NCI-H187 (cell line): ENCODE measurements at regions not wholly inside any gene's neighbourhood (a gene's known extent, or its start where the extent isn't known, plus 50 kb on each side); places are given as distances from the start of the nearest gene placed in this dataset.
"Not testable (repeated sequence)": the region's sequence is repeated elsewhere in the genome, so short reads cannot be mapped to it uniquely, and the experiment has no call there.

Experiments
- DNase-seq, 2 experiments: peaks; one replicate each; lab custom pipeline; 2025; lab: John Stamatoyannopoulos, UW

DNA sequence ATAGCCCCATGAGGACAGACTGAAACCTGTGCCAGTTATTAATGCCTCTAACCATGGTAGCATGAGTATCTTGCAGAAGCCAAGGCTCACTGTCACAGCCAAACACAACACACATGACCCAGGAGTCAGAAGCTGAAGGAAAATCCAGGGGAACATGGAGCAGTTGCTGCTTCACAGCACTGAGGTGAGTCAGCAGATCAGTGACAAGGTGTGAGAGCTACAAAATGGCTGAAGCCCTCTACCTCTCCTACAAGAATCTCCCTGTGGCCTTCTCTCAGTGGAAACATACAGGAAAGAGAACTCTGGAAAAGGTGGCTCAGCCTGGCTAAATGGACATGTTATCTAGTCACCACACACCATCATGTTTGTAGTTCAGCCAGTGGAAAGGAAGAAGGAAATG, 93.5 kb downstream of the NAB1 start:
- no peak for DNase-seq

DNA sequence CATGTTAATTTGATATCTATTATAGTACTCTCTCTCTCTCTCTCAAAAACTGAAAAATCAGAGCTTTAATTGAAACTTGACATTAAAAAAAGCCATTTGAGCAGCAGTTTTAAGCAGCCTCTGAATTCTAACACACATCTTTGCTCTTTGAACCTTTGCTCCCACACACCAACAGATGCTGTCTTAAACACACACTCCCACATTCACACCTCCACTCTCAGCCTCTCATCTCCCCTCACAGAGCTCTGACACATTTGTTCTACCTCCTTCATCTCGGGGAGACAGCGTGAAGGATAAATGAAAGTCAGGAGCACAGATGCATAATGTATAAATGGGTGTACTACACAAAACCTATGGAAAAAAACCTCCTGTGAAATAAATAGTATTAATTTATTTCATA, 95.2 kb downstream of the NAB1 start:
- DNase-seq: no peak

DNA sequence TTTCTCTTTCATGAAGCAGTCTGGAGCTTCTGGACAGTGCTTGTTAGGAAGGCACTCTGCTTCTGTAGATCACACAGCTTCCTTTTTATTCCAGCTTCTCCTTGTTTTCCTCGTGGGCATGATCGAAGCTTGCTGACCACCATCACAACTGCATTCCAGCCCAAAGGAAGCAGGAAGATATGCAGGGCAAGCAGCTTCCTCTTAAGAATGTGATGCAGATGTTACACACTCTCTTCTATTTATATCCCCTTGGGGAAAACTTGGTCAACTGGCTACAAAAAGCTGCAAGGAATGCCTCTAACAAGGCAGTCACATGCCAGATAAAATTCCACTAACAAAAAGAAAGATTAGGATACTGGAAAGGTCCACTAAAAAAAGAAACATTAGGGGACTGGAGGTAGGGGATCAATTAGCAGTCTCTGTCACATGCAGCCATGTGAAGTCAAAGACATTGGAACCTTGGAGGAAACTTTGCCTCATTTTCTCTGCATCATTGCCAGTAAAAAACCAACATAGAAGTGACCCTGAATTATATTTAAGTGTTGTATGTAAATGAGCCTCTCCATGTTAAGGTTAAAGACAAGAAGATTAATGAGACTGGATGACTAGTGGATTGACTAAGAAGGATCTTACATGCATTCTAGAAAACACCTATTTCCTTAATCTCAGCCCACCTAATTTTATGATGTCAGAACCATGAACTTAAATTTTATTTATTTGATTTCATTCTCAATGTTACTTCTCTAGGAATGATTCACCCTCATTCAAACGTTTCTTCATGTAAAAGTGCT, 98.3 kb downstream of the NAB1 start:
- no peak for DNase-seq

- no peak for DNase-seq
These were observed 100.1 kb downstream of the NAB1 start for GRCh38 chr2:190748966-190749365.

DNA sequence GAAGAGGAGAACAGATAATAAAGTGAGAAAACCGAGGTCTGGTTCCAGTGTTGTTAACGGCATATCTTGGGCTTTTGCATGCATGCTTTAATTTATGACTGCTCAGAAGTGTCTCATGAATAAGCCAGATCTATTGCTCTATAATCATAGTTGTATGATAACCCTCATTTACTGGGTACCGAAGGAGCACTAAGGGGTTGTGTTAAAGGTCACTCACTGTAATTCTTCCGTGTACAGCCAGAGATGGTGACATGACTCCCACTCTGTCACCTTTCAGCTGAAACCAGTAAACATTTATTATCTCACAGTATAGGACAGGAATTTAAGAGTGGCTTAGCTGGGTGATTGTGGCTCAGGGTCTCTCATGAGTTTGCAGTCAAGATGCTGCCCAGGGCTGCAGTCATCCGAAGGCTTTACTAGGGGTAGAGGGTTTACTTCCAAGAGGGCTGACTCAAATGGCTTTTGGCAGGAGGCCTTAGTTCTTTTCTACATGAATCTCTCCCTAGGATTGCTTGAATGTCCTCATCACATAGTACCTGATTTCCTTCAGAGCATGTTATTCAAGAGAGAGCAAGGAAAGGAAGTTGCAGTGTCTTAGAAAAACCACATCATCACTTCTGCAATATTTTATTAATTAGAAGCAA, 107.0 kb downstream of the NAB1 start:
- DNase-seq: no peak

- DNase-seq: no peak
These were observed 110.9 kb downstream of the NAB1 start for GRCh38 chr2:190759749-190760213.

DNA sequence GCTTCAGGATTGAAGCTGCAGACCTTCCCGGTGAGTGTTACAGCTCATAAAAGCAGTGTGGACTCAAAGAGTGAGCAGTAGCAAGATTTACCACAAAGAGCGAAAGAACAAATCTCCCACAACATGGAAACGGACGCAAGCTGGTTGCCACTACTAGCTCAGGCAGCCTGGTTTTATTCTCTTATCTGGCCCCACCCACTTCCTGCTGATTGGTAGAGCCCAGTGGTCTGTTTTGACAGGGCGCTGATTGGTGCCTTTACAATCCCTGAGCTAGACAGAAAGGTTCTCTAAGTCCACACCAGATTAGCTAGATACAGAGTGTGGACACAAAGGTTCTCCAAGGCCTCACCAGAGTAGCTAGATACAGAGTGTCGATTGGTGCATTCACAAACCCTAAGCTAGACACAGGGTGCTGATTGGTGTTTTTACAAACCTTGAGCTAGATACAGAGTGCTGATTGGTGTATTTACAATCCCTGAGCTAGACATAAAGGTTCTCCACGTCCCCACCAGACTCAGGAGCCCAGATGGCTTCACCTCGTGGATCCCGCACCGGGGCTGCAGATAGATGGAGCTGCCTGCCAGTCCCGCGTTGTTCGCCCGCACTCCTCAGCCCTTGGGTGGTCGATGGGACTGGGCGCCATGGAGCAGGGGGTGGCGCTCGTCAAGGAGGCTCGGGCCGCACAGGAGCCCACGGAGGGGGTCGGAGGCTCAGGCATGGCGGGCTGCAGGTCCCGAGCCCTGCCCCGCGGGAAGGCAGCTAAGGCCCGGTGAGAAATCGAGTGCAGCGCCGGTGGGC, 111.7 kb downstream of the NAB1 start:
- DNase-seq: not testable (repeated sequence)

DNA sequence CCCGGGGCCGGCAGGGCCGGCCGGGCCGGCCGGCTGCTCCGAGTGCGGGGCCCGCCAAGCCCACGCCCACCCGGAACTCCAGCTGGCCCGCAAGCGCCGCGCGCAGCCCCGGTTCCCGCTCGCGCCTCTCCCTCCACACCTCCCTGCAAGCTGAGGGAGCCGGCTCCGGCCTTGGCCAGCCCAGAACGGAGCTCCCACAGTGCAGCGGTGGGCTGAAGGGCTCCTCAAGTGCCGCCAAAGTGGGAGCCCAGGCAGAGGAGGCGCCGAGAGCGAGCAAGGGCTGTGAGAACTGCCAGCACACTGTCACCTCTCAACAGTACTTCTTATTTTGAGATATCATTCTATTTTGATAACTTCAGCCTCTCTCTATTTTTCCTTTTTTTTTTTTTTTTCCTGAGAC, 112.3 kb downstream of the NAB1 start:
- not testable (repeated sequence) for DNase-seq

DNA sequence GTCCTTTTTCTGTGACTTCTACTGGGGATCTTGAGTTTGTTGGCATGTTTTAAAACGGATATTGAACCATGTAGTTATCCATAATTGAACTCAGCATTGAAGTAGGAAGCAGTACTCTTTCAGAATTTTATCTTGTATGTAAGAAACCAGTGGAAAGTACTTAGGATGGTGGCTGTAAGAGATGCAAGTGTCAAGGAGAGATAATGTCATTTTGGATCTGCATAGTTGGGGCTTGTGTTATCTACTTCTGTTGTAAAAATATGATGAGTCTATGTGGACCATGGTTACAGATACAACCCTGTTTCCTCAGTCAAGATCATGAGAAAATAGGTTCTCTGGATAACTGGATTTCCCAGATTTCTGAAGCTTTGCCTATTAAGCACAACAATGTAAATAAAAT, 113.7 kb downstream of the NAB1 start:
- DNase-seq: no peak

DNA sequence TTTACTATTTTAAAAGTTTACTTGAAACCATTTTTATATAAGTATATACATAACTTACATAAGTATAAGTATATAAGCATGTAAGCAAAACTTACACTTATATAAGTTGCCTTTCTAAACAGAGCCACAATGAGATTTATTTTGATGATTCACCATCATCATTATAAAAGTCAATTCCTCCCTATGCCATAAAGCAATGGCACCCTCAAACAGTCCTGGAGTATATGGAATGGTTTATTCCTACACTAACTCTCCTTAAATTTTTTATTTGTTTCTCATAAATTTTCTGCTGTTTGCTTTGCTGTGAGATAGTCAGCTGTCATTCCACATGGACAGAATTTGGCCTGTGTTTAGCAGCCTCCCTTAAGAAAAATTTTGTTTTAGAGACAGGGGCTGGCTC, 114.2 kb downstream of the NAB1 start:
- no peak for DNase-seq

DNA sequence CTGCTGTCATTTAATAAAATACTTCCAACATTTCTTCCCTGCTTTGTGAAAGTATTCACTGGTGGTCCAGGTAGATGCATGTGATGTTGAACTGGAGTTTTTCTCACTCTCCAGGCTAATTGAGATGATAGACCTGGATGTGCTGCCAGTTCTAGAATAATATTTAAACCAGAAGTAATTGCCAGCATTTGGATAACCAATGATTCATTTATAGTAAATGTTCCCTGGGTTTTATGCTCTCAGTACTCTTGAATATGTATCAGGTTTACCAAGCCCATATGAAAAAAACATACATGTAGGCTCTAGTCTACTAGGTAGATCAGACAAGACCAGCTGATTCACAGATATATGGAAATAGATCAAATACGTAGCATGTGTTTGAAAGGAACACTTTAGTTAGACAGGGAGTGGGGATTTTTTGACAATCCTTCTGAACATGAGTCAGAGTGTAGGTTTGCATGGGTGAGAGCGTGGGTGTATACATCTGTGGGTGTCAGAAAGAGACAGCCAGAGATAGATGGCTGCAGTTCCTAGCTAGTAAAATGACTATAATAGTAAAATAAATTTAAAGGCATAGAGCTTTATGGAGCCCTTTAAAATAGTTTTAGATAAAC, 115.1 kb downstream of the NAB1 start:
- DNase-seq: no peak

DNA sequence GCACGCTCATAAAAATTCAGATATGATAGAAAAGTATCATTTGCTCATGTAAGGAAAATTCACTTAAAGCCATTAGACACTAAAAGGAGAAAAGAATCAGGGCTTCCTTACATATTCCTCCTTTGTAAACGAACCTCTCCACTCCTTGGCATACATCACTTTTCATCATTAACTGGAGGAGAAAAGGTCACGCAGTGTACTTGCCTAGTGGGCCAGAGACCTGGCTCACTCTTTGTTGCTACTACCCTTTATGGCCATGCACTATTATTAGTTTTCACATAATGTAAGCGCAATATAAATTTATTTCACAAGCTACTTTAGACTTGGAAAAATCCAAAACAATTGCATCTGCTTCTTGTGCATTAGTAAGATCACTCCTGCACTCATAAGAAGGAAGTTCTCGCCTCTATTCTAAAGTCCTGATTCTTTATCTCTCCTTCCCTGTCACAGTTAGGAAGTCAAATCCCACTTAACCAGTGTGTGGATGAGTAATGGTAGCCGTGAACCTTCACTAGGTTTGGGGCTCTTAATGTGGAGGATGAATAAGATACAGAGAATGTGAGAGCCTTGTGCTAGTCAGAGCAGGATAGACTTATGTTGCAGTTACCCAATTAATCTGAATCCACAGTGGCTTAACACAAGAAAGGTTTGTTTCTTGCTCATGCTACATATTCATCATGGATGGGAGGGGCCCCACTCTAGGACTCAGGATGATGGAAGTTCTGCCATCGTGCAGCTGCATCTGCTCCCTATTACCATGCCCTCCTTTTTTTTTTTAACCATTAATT, 115.0 kb upstream of the GLS start:
- DNase-seq: no peak

DNA sequence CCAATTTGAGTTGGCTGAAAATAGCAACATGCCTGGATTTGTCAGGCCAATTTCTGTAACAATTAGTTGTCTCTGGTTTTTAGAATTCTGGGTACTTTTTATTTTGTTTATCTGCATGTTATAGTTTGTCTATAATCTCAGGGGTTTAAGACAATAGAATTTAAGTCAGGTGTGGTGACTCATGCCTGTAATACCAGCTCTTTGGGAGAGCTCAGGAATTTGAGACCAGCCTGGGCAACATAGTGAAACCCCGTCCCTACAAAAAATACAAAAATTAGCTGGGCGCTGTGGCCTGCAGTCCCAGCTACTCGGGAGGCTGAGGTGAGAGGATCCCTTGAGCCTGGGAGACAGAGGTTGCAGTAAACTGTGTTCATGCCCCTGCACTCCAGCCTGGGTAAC, 114.4 kb upstream of the GLS start:
- no peak for DNase-seq

GRCh38 chr2:190766595-190766994, 114.0 kb upstream of the GLS start:
- no peak for DNase-seq

DNA sequence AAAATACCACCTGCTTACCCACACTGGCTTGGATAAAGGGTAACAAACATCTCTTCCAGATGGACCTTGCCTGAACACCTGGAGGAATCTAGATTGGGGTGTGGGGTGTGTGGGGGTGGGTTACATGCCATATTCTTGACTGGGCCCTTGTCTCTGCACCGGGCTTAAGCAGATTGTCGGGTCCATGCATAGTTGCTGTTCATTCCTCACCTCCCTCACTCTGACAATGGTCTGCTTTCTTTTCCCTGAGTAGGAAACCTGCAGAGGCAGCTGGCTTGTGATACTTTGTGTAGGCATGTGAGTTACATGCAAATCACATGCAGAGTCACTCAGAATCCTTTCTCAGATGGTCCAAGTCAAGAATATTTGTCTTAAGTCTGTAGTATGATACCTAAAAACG, 112.8 kb upstream of the GLS start:
- no peak for DNase-seq

DNA sequence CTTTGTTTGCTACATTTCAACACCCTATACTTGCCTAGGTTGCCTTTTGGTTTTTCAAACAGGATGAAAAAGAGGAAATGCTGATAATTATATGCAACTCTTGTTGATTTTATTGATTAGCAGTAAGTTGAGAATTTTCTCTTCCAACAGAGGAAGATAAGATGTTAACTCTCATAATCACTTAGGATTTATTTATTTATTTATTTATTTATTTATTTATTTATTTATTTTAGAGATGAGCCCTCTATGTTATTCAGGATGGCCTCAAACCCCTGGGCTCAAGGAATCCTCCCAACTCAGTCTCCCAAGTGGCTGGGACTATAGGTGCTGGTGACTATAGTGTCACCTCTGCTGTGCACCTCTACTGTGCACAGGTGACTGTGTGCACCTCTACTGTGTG, 111.4 kb upstream of the GLS start:
- DNase-seq: no peak

DNA sequence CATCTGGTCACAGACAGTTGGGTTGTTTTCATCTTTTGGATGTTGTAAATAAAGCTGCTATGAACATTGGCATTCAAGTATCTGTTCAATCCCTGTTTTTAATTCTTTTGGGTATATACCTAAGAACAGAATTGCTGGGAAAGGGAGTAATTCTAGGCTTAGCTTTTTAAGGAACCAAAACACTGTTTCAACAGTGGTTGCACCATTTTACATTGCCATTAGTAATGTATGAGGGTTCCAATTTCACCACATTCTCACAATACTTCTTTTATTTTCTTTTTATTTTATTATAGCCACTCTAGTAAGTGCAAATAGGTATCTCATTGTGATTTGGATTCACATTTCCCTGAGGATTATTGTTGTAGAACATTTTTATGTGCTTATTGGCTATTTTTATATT, 108.9 kb upstream of the GLS start:
- no peak for DNase-seq

GRCh38 chr2:190780594-190780993, 100.0 kb upstream of the GLS start:
- DNase-seq: no peak

- peak in 1 of 2 experiments; percentile 5 for DNase-seq
These were observed 98.9 kb upstream of the GLS start for GRCh38 chr2:190781604-190782198.

DNA sequence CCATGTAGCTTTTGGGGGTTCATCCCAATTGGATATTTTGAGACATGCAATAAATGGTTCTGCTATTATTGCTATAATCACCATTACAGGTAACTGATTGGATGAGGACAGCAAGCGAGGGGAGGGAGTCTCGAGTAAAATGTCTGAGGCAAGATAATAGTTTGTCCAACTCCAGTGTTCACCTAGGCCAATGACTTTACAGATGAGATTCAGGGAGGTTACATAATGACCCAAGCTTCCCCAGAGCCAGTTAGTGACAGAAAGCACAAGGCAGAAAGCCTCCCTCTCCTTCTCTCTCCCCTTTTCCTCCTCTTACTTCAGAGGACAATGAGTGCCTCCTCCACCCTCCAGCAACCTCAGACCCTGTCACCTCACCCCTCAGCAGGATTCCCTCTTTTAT, 98.4 kb upstream of the GLS start:
- no peak for DNase-seq
